Loucy (cell line): ENCODE measurements at regions not wholly inside any gene's neighbourhood (a gene's known extent, or its start where the extent isn't known, plus 50 kb on each side); places are given as distances from the start of the nearest gene placed in this dataset.

Experiments used
- CTCF ChIP-seq: fragments of 200-600 bp; sonication (generic); conservative IDR thresholded peaks from 2 replicates; pipeline ENCODE4 v1.5.1; 2014; ENCODE audit warnings: mild to moderate bottlenecking, antibody characterized with exemption, low read length
- EZH2phosphoT487 ChIP-seq: fragments of 200-600 bp; IDR thresholded peaks from 2 replicates; pipeline ENCODE4 v1.6.1; 2018; ENCODE audit warnings: antibody characterized with exemption, mild to moderate bottlenecking, moderate library complexity, borderline replicate concordance

- no peak for TF ChIP-seq CTCF
- no peak for TF ChIP-seq EZH2phosphoT487
These were observed 100.3 kb downstream of the FAT3 start for GRCh38 chr11:92324890-92325289.
